Bronchial epithelial cell (primary cell): ENCODE measurements at regions not wholly inside any gene's neighbourhood (a gene's known extent, or its start where the extent isn't known, plus 50 kb on each side); places are given as distances from the start of the nearest gene placed in this dataset.

Source experiments
- DNase-seq: peaks from one replicate; pipeline ENCODE4 v3.0.0-alpha.2; 2010; ENCODE audit warnings: low read depth
- FAIRE-seq: peaks from 2 replicates; lab custom pipeline; 2011; peaks lifted over from hg19 to GRCh38; lab: Jason Lieb, UNC
- H3K27me3 ChIP-seq: 2 replicates; pipeline ENCODE4 v1.5.1; 2011; ENCODE audit warnings: low read length; ENCODE audit not compliant: control insufficient read depth, insufficient read depth
- H3K36me3 ChIP-seq: 2 replicates; pipeline ENCODE4 v1.5.1; 2011; ENCODE audit warnings: low read length; ENCODE audit not compliant: control insufficient read depth, insufficient read depth
- H3K4me3 ChIP-seq: 2 replicates; pipeline ENCODE4 v1.5.1; 2011; ENCODE audit warnings: mild to moderate bottlenecking, low read depth, low read length, control low read depth
- CTCF ChIP-seq: IDR thresholded peaks from 2 replicates; pipeline ENCODE4 v1.5.1; 2011; ENCODE audit warnings: mild to moderate bottlenecking, moderate library complexity, low read length, control low read depth, inconsistent platforms; ENCODE audit not compliant: insufficient read depth, severe bottlenecking

- FAIRE-seq = no peak
- no peaks in the 10 kb centered on the region for H3K27me3 ChIP-seq
- TF ChIP-seq CTCF = no peak
- no peaks in the 10 kb centered on the region for H3K36me3 ChIP-seq
- H3K4me3 ChIP-seq = no peak overlapping the region
- no peak for DNase-seq
These were observed 211.9 kb upstream of the SPAG17 start for GRCh38 chr1:118396829-118397495.

GRCh38 chr1:118396279-118396678 lies 211.3 kb upstream of the SPAG17 start:
- no peak for TF ChIP-seq CTCF
- Histone ChIP-seq H3K36me3 (no peaks in the 10 kb centered on the region), H3K27me3 (no peaks in the 10 kb centered on the region), H3K4me3 (no peak overlapping the region)
- DNase-seq = peak; percentile 15
- no peak for FAIRE-seq

GRCh38 chr1:118395430-118395991 lies 210.5 kb upstream of the SPAG17 start:
- no peak for TF ChIP-seq CTCF
- no peak for DNase-seq
- H3K36me3 ChIP-seq = no peaks in the 10 kb centered on the region
- no peak for FAIRE-seq
- no peaks in the 10 kb centered on the region for H3K27me3 ChIP-seq
- H3K4me3 ChIP-seq = no peak overlapping the region

GRCh38 chr1:118390955-118391354 lies 205.9 kb upstream of the SPAG17 start:
- TF ChIP-seq CTCF = no peak
- no peak overlapping the region for H3K4me3 ChIP-seq
- no peak for DNase-seq
- no peak for FAIRE-seq
- H3K27me3 ChIP-seq = no peaks in the 10 kb centered on the region
- H3K36me3 ChIP-seq = no peaks in the 10 kb centered on the region

- DNase-seq (no peak), FAIRE-seq (no peak)
- Histone ChIP-seq H3K4me3 (no peak overlapping the region), H3K36me3 (no peaks in the 10 kb centered on the region), H3K27me3 (no peaks in the 10 kb centered on the region)
- no peak for TF ChIP-seq CTCF
These were observed 203.4 kb upstream of the SPAG17 start for GRCh38 chr1:118388301-118388959.
